GM18868 (cell line): ENCODE measurements at regions not wholly inside any gene's neighbourhood (a gene's known extent, or its start where the extent isn't known, plus 50 kb on each side); places are given as distances from the start of the nearest gene placed in this dataset.
"Not testable (repeated sequence)": the region's sequence is repeated elsewhere in the genome, so short reads cannot be mapped to it uniquely, and the experiment has no call there.

Source experiments
- ATAC-seq: cut with Tn5 transposase; IDR thresholded peaks from one replicate; pipeline ENCODE4 v1.9.1; 2021; ENCODE audit warnings: mild to moderate bottlenecking, moderate library complexity; ENCODE audit not compliant: unreplicated experiment

- no peak for ATAC-seq
Observed at GRCh38 chr11:87666730-87667129, 508.5 kb downstream of the RAB38 start.

GRCh38 chr11:87662287-87662686 is 513.0 kb downstream of the RAB38 start:
- no peak for ATAC-seq

- no peak for ATAC-seq
Observed at GRCh38 chr11:87660926-87661660, 514.1 kb downstream of the RAB38 start.

GRCh38 chr11:87659807-87660206 is 515.4 kb downstream of the RAB38 start:
- no peak for ATAC-seq

GRCh38 chr11:87645626-87646025 is 529.6 kb downstream of the RAB38 start:
- ATAC-seq: no peak

GRCh38 chr11:87639753-87640364 is 535.4 kb downstream of the RAB38 start:
- no peak for ATAC-seq

GRCh38 chr11:87635001-87635400 is 540.2 kb downstream of the RAB38 start:
- ATAC-seq: no peak

GRCh38 chr11:87634331-87634730 is 540.9 kb downstream of the RAB38 start:
- ATAC-seq: no peak

- no peak for ATAC-seq
Observed at GRCh38 chr11:87628957-87629356, 546.3 kb downstream of the RAB38 start.

- ATAC-seq: no peak
Observed at GRCh38 chr11:87628026-87628580, 547.1 kb downstream of the RAB38 start.

- not testable (repeated sequence) for ATAC-seq
Observed at GRCh38 chr11:87623531-87624365, 551.5 kb downstream of the RAB38 start.

GRCh38 chr11:87616511-87616910 is 558.7 kb downstream of the RAB38 start:
- no peak for ATAC-seq

- no peak for ATAC-seq
Observed at GRCh38 chr11:87604350-87604749, 566.6 kb downstream of the TMEM135 start.

GRCh38 chr11:87603887-87604286 is 566.2 kb downstream of the TMEM135 start:
- ATAC-seq: no peak

GRCh38 chr11:87602776-87603175 is 565.0 kb downstream of the TMEM135 start:
- ATAC-seq: no peak

GRCh38 chr11:87600938-87601337 is 563.2 kb downstream of the TMEM135 start:
- ATAC-seq: no peak

- no peak for ATAC-seq
Observed at GRCh38 chr11:87597725-87598124, 560.0 kb downstream of the TMEM135 start.

GRCh38 chr11:87596176-87596575 is 558.4 kb downstream of the TMEM135 start:
- ATAC-seq: no peak

GRCh38 chr11:87589082-87589481 is 551.3 kb downstream of the TMEM135 start:
- no peak for ATAC-seq

- not testable (repeated sequence) for ATAC-seq
Observed at GRCh38 chr11:87585613-87586012, 547.9 kb downstream of the TMEM135 start.

- no peak for ATAC-seq
Observed at GRCh38 chr11:87583931-87584330, 546.2 kb downstream of the TMEM135 start.
